ENCODE measurements at regions not wholly inside any gene's neighbourhood (a gene's known extent, or its start where the extent isn't known, plus 50 kb on each side); places are given as distances from the start of the nearest gene placed in this dataset.
"Not testable (repeated sequence)": the region's sequence is repeated elsewhere in the genome, so short reads cannot be mapped to it uniquely, and the experiment has no call there.

DNA sequence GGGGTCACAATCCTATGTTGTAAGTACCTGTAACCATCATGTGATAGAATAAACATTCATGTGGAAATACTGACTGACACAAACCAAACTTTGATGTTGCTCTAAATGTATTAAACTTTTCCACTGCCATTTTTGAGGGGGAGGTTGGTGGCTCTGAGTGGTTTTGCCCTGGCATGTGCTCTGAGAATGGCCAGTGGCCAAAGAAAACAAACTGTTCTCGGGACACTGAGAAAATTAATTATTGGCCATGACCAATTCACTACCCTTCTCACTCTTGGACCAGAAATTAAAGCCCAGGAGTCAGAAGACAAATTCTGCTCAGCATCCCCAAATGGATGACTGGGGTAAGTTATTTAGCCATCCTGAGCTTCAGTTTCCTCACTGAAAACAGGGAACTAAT is 195.9 kb downstream of the XPNPEP1 start:
- no peak for DNase-seq

DNA sequence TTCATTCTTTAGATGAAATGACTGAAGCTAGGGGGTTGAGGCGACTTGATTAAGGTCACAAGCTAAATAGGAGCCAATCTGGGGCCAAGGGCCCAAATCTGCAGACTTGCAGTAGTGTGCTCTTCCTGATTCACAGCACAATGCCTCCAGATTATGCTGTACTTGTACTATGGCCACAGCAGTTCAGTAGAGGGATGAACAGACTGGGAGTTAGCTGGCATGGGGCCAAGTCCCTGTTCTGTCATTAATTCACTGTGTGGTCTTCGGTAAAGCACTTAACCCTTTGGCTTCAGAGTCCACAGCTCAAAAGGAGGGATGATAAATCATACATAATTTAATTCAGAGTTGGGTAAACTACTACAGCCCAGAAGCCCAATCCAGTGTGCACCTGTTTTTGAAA is 196.8 kb downstream of the XPNPEP1 start:
- peak; percentile 2 for DNase-seq

DNA sequence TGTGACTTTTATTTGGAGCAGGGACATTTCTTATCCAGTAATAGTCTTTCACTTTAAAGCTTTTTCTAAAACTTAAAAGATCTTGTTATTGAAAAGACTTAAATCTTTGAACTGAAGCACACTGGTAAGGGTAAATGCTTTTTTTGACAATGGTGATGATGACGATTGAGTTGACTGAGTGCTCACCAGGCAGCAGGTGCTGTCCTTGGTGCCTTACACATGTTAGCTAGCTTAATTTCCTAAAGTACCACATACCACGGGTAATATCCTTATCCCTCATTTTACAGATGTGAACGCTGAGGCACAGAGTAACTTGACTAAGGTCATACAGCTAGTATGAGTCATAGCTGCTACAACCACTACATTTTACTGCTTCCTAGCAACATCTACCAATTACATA is 200.0 kb downstream of the XPNPEP1 start:
- no peak for DNase-seq

DNA sequence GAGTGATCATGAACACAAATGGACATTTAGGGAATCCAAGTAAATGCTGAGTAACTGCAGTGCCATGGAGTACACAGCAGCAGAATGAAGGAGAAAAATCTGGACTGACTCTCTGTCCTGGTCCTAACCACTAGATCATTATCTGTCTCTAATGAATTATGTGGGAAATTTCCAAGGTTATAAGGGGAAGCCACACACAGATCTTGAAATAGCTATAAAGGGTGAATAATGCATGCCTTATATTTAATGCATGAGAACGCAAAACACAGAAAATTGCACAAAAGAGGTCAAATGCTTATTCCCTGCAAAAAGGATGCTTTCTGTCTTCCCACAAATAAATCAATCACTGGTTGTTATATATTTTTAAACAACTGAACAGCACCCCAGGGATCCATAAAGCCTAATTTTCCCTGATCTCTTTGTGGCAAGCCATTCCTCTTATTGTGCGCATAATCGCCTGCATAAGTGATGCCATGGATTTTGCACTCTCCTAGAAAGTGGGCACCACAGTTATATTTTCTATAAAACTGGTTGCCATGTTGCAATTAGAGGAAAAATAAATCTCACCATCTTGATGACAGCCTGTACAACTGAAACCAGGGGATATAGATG is 201.8 kb downstream of the XPNPEP1 start:
- DNase-seq: no peak

DNA sequence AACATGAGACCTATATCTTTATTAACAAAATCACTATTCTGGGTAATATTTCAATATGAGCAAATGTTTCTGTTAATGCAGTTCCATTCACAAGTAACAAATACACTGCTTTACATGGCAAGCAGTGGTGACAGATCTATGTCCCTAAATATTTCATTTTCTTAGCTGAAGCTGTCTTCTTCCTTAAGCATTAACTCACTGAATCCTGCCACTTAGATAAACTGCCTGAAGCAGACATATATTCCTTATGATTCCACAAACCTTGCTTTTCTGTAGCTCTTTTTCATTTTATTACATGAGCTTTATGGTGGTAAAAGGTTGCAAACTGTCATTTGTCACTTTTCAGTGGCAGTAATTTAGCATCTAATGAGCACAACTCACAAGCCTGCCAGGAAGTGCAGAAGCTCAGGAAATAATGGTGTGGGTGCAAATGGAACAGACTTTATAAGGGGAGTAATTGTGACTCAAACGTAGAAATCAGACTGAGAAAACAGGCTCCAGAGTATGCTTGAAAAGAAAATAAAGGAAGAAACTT is 217.2 kb downstream of the XPNPEP1 start:
- DNase-seq: no peak

DNA sequence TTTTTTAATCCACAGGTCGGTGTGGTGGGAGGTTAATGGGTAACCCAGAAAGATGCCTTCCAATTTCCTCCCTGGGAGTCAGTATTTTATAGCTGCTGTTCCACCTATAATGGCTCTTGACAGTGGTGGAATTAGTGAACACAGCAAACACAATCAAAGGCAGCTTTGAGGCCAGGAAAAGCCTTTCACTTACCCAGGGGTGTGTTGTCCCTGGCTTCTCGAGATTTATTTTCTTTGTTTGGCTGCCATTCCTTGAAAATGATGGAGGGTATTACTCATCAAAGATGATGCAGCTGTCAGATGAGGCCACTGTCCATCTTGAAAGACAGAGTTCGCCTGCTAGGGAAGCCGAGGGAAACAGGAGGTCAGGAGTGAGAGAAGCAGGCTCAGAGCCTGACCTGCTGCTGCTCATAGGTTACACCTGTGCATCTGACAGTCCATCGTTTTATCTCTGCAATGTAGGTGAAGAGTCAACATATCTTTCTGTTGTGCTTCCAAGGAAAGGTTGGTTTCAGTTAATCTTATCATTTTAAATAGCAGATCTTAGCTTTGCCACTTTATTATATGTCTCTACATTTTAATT is 221.6 kb downstream of the XPNPEP1 start:
- DNase-seq: no peak

DNA sequence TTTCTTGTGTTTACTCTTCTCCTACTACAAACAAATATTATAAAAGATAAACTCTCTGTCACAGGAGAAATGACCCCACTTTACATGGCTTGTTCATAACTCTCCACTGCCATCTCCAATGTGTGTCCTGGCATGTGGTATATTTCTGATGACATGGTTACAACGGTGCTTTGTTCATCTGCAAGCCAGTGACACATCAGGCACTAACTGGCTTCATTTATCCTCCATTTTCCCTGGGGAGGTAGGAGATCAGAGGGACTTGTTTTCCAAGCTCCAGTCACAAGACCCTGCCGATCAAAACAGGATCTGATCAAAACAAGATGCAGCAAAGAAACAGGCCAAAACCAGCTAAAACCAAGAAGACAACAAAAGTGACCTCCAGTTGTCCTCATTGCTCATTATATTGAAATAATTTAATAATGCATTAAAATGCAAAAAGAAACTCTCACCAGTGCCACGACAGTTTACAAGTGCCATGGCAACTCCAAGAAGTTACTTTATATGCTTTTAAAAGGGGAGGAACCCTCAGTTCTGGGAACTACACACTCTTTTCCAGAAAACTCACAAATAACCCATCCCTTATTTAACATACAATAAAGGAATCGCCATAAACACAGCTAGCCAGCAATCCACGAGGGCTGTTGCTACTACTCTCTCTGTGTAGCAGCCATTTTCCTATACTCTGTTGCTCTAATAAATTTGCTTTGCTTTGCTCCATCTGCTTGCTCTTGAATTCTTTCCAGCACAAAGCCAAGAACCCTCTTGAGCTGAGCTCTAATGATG is 224.2 kb downstream of the XPNPEP1 start:
- DNase-seq: no peak

DNA sequence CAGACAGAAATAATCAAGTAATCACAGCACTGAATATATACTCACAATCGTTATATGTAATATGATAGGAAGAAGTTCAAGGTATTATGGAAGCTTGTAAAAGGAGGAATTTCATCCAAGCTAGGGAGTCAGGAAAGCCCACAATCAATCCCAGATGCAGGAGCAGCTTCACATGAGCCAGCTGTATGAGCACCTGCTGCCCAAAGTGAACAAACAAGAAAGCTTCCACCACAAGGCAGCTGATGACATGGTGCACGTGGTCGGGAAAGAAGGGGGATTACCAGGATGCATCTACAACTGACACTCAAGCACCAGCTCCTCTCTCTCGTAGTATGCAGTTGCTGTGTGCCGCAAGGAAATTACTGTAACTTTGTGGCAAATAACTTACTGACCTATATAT is 225.2 kb downstream of the XPNPEP1 start:
- no peak for DNase-seq

DNA sequence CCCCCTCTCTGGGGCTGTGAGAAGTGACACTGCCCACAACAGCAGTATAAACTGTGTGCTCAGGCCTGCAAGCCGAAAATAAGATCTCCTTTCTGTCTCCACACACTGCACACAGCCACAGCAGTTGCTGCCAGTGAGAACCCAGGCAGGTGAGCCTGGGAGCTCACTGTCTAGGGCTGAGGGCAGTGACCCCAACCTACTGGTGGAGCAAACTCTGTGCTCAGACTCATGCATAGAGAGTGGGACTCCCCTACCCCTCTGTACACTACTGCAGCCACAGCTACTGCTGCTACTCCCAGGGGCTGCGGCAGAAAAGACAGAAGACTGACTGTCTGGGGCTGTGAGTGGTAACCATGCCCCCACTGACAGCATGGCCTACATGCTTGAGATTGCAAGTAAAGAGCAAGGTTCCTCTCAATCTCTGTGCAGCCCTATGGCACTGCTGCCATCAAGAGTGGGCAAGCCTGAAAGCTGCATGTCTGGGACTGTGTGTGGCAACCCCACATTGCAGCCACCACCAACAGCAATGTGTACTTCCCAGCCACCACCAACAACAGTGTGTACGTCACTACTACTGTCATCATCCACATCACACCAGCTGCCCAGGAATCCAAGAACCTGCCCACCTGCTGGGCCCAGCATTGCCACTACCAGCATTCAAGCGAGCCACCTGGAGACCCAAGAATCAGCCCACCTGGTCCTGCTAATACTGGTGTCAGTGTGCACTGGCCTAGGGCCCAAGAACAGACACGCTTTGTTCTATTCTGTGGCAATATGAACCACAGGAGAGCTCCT is 226.1 kb downstream of the XPNPEP1 start:
- DNase-seq: no peak

DNA sequence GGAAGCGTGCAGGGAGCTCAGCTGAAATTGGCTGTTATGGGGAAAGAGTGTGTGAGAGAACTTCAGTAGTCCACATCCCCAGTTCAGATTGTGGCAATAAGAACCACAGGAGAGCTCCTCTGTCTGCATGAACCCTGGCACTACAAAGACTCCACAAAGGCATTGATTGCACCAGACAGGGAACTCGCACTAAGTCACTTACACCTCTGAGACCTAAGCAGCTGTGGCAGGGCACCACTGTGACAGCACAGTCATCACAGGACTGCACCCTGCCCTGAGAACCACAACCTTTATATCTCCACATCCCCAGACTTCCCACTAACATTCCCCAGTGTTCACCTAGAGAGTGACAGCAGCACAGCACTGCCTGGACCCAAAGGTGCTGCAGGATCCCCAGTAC is 226.8 kb downstream of the XPNPEP1 start:
- no peak for DNase-seq

DNA sequence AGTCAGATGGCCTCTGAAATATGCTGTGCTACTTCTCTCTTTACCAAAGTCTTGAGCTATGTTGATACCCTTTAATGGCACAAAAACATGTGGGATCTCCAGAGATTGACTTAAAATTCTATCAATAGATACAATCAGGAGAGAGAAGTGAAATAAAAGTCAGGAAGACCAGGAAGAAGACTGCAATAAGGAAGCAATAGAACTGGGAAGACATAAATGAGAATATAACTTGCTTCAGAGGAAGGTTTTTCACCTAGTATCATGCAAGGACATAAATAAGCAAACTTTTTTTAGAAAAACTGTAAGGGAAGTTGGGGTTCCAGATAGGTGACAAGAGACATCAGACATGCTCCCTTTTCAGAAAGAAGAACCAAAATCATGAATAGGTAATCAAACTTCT is 227.3 kb downstream of the XPNPEP1 start:
- no peak for DNase-seq

DNA sequence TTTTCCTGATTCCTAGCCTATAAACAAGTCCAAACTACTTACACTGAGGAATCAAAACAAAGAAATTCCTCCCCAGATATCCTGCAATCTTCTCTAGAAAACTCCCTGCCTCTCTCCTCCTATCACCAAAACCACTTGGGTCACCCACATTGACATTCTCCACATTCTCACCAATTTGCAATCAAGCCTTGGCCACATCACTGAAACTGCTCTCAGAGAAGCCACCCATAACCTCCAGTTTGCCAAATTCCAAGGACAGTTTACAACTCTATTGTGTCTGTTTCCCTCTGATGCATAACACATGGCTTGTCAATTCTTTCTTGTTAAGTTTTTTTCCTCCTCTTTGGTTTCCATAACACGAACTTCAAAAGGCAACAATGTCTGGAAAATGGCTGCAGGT is 233.5 kb downstream of the XPNPEP1 start:
- DNase-seq: no peak

DNA sequence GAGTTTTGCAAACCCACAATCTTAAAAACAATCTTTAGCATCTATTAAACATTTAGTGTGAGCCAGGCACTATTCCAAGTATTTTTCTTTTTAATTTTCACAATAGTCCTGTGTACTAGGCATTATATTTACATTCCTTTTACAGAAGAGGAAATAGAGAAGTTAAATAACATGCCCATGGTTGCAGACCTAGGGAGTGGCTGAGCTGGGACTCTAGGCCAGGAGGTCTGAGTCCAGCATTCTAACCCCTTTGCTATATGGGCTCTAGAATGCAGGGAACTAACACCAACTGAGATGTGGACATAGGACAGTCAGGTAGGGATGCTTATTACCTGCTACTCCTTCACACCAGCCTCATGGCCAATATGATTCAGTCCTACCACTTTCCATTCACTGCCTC is 243.8 kb downstream of the XPNPEP1 start:
- no peak for DNase-seq

DNA sequence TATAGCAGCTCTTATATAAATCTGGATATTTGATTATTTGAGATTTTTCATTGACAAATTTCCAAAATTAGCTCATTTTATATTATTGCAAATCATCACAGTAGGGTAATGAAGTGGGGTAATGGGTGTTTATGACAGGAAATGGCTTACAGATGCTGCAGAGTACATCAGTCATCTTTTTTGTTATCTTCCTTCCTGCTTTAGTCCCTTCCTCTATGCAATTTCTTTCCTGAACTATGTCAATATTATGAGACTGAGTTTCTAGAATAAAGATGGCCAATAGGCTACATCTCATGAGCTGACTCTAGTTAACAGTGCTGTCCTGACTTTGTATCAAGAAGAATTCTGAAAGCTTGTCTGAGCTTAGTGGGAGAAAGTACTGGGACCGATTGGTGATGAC is 244.5 kb downstream of the XPNPEP1 start:
- DNase-seq: no peak

DNA sequence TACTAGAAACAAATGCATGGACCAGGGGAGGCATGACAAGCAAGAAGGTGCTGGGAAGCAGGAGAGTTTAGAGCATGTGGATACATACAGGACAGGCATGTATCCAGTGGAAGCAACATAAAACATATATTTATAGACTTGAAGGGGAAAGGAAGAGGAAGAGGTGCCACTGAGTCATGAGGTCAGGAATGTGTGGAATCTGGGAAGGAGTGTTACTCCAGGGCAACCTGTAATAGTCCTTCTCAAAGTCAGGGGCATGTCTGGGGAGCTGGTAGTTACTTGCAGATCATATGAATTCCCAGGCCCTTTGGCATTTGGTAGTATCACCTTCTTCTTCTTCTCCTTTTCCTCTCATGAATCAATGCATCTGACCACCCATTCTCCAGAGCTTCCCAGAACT is 246.6 kb downstream of the XPNPEP1 start:
- no peak for DNase-seq

DNA sequence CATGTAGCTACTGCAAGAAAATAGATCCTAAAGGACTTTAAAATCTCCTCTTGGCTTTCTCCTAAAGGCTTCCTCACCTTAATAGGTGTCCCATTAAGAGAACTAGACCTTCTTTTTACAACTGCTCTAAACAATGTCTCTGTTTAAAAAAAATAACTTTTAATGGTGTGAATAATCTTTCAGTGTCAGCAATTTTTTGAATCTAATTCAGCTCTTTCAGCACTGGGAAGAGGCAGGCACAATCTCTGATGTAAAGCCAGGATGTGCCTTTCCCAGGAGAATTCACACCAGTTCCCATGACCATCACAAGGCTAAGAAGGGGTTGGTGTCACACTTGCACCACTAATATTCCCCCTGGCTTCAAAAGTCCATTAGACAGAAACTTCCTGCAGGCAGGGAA is 254.6 kb downstream of the XPNPEP1 start:
- no peak for DNase-seq

DNA sequence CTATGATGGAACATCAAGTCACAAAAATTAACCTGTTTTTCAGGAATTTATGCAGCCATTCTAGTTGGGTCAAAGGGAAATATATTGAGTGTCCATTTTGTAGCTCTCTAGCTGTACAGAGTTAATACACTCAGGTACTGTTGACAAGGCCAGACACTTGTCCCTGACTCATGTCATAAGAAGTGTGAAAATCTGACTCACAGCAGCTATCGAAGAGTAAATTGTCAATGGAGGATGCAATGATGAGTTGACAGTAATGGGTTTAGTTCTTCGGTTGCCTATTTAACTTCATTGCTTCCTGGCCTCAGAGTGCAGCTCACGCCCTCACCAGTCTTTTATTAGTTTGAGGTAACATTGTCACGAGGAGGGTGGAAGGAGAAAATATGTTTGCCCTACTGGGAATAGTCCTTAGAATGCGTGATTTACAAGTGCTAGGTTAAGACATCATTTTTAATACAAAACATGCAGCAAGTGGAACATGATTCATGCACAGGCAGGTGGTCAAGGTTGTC is 255.1 kb downstream of the XPNPEP1 start:
- no peak for DNase-seq

DNA sequence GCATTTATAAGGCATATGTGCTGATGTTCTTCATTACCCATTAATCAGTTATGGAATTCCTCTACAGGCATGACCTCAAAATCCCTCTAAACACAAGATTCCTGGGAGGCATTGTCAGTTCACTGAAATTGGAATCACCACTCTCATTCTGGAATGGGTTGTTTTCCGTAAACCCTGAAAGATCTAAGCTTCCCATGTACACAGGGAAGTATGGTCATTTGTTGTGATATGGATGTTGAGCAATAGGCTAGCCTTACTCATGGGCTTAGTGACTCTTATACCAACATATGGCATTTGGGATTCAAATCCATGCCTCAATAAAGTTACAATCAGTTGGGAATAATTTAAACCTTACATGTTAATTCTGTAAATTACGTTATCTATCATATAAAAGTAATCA is 258.0 kb downstream of the XPNPEP1 start:
- DNase-seq: no peak

DNA sequence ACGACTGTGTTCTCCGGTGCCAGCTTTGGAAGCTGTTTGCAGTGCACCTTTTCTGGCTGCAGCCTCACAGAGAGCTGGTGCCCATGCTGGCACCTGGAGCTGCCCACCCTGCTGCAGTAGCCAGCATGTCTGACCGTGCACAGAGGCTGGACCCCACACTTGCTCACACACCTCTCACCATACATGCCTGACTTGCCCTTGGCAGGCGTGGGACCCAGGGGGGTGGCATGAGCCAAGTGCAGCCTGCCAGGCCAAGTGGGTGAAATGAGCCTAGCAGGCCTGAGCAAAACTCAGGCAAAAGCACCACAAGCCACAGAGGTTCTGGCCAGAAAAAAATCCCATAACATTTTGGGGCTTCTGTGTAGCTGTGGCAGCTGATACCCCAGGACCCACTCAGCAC is 258.8 kb downstream of the XPNPEP1 start:
- DNase-seq: no peak

DNA sequence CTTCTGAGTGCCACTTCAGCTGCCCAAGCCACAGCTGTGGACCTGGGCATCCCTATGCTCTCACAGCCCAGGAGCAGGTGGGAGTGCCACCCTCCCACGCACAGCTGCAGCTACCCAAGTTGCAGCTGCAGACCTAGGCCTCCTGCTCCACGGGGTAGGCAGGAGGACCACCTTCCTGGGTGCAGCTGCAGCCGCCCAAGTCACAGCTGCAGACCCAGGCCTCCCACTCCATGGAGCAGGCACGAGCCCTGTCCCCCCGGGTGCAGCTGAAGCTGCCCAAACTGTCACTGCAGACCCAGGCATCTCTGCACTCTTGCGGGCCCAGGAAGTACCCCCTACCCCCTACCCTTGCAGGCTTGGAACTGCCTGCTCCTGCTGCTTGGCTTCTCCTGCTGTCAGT is 260.2 kb downstream of the XPNPEP1 start:
- DNase-seq: no peak

DNA sequence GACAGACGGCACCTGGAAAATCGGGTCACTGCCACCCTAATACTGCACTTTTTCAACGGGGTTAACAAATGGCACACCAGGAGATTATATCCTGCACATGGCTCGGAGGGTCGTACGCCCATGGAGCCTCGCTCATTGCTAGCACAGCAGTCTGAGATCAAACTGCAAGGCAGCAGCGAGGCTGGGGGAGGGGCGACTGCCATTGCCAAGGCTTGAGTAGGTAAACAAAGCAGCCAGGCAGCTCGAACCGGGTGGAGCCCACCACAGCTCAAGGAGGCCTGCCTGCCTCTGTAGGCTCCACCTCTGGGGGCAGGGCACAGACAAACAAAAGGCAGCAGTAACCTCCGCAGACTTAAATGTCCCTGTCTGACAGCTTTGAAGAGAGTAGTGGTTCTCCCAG is 270.7 kb downstream of the XPNPEP1 start:
- not testable (repeated sequence) for DNase-seq

DNA sequence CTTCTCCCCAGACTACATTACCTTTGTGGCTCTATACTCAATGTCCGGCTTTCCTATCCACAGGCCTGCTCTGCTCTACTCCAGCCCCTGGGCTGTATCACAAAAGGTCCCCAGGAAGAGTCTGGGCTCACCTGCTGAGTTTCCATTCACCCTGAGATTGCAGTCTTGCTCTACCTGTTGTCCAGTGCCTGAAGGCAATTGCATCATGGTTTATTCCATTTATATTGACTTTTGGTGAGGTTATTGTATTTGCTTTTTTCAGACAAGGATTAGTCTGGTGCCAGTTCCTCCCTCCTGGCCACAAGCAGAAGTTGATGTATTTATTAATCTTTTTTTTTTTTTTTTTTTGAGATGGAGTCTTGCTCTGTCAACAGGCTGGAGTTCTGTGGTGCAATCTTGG is 273.1 kb downstream of the XPNPEP1 start:
- DNase-seq: no peak

DNA sequence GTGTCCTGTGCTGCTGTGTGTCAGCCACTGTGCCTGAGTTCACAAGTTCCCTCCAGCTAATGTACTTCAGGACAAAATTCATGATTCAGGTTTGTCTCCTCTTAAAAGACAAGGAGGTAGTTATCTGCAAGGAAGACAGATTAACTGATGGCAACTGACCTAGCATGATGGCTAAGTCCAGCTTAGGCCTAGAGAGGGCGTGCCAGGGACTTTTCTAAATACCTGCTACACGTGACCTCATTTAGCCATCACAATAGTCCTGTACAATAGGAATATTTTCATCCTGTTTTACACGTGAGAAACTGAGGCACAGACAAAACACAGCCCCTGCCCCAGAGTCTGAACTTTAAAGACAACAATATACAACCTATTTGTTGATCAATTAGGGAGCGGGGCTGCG is 275.7 kb downstream of the XPNPEP1 start:
- no peak for DNase-seq

All from hematopoietic multipotent progenitor cell treated with erythropoietin and hydrocortisone succinate and interleukin-3 and kit ligand, for 6 days (in vitro differentiated cells).